SK-N-SH treated with all-trans-retinoic acid at 6 μM for 48 hours (cell line): ENCODE measurements at regions not wholly inside any gene's neighbourhood (a gene's known extent, or its start where the extent isn't known, plus 50 kb on each side); places are given as distances from the start of the nearest gene placed in this dataset.

Experiments
- ATAC-seq: fragments of 200-7000 bp; cut with Tn5 transposase; 3 replicates; pipeline ENCODE4 v1.9.1; 2020; ENCODE audit warnings: mild to moderate bottlenecking, moderate library complexity
- ARNTL ChIP-seq: fragments of 450-650 bp; formaldehyde crosslinking; IDR thresholded peaks from 2 replicates; pipeline ENCODE4 v1.5.0; 2020; ENCODE audit warnings: low read depth, mild to moderate bottlenecking, moderate library complexity, borderline replicate concordance
- BACH2 ChIP-seq: fragments of 250-450 bp; sonication (Bioruptor Pico); IDR thresholded peaks from 2 replicates; pipeline ENCODE4 v1.9.0; 2021; ENCODE audit warnings: mild to moderate bottlenecking, borderline replicate concordance
- ESRRG ChIP-seq: fragments of 250-450 bp; sonication (Bioruptor Pico); IDR thresholded peaks from 2 replicates; pipeline ENCODE4 v1.6.1; 2021; ENCODE audit warnings: mild to moderate bottlenecking
- ISL1 ChIP-seq: fragments of 250-450 bp; sonication (Bioruptor Pico); IDR thresholded peaks from 2 replicates; pipeline ENCODE4 v2.1.2; 2022; ENCODE audit warnings: mild to moderate bottlenecking, moderate library complexity
- PPARA ChIP-seq: fragments of 250-450 bp; sonication (Bioruptor Pico); IDR thresholded peaks from 2 replicates; pipeline ENCODE4 v1.5.0; 2020; ENCODE audit warnings: mild to moderate bottlenecking, borderline replicate concordance
- RARB ChIP-seq: fragments of 250-450 bp; sonication (Bioruptor Pico); IDR thresholded peaks from 2 replicates; pipeline ENCODE4 v1.8.0; 2021; ENCODE audit warnings: mild to moderate bottlenecking, moderate library complexity
- SNAI2 ChIP-seq: fragments of 250-450 bp; sonication (Bioruptor Pico); IDR thresholded peaks from 2 replicates; pipeline ENCODE4 v1.5.0; 2020; ENCODE audit warnings: mild to moderate bottlenecking, moderate library complexity
- ZC3H10 ChIP-seq: fragments of 250-450 bp; sonication (Bioruptor Pico); IDR thresholded peaks from 2 replicates; pipeline ENCODE4 v1.5.1; 2021; ENCODE audit warnings: mild to moderate bottlenecking, moderate library complexity
- ZNF565 ChIP-seq: fragments of 450-650 bp; formaldehyde crosslinking; conservative IDR thresholded peaks from 2 replicates; pipeline ENCODE4 v1.5.0; 2020; ENCODE audit warnings: low read depth, mild to moderate bottlenecking, moderate library complexity
- ZNF70 ChIP-seq: fragments of 450-650 bp; formaldehyde crosslinking; IDR thresholded peaks from 2 replicates; pipeline ENCODE4 v1.5.0; 2020; ENCODE audit warnings: mild to moderate bottlenecking, moderate library complexity
- TF ChIP-seq, protein P1 (sequence below): fragments of 250-450 bp; sonication (Bioruptor Pico); IDR thresholded peaks from 2 replicates; pipeline ENCODE4 v1.5.1; 2021; ENCODE audit warnings: mild to moderate bottlenecking, moderate library complexity

GRCh38 chr11:110762590-110762989 lies 50.4 kb upstream of the ARHGAP20 start:
- TF ChIP-seq RARB (CRISPR knock-in tag) (no peak), ZNF565 (CRISPR knock-in tag) (no peak), ZC3H10 (CRISPR knock-in tag) (no peak), ARNTL (CRISPR knock-in tag) (no peak), ZNF70 (CRISPR knock-in tag) (no peak), PPARA (CRISPR knock-in tag) (no peak), BACH2 (no peak), SNAI2 (CRISPR knock-in tag) (no peak), ESRRG (no peak), ISL1 (CRISPR knock-in tag) (no peak)
- TF ChIP-seq, protein P1, sequence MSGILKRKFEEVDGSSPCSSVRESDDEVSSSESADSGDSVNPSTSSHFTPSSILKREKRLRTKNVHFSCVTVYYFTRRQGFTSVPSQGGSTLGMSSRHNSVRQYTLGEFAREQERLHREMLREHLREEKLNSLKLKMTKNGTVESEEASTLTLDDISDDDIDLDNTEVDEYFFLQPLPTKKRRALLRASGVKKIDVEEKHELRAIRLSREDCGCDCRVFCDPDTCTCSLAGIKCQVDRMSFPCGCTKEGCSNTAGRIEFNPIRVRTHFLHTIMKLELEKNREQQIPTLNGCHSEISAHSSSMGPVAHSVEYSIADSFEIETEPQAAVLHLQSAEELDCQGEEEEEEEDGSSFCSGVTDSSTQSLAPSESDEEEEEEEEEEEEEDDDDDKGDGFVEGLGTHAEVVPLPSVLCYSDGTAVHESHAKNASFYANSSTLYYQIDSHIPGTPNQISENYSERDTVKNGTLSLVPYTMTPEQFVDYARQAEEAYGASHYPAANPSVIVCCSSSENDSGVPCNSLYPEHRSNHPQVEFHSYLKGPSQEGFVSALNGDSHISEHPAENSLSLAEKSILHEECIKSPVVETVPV (CRISPR knock-in tag), result no peak
- TF ChIP-seq, all 23 proteins: peak for 0
- no peak for ATAC-seq
